ENCODE measurements at regions not wholly inside any gene's neighbourhood (a gene's known extent, or its start where the extent isn't known, plus 50 kb on each side); places are given as distances from the start of the nearest gene placed in this dataset.
"Not testable (repeated sequence)": the region's sequence is repeated elsewhere in the genome, so short reads cannot be mapped to it uniquely, and the experiment has no call there.

DNA sequence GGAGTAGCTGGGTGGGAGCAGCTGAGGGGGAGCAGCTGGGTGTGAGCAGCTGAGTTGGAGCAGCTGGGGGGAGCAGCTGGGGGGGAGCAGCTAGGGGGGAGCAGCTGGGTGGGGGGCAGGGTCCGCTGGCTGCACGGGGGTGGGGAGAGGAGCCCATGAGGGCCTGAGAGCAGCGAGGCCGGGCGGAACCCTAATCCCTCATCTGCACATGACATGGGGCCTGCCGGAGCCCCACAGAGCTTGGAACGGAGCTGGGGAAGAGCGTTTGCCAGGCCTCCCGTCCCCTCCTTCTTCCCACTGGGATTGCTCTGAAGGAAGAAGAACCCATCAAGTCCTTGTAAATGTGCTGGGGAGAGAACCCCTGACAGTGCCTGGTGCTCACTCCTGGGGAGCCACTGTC is 83.2 kb upstream of the LPCAT1 start:
- not testable (repeated sequence) for H3K27ac ChIP-seq

DNA sequence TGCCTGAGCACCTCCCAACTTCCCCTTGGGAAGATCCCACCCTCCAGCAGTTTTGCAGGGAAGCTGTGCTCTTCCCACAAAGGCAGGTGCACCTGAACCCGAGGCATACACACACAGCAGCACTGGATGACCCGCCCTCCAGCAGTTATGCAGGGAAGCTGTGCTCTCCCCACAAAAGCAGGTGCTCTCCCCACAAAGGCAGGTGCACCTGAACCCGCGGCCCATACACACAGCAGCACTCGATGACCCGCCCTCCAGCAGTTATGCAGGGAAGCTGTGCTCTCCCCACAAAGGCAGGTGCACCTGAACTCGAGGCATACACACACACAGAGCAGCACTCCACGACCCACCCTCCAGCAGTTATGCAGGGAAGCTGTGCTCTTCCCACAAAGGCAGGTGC is 80.2 kb upstream of the LPCAT1 start:
- H3K27ac ChIP-seq: not testable (repeated sequence)

DNA sequence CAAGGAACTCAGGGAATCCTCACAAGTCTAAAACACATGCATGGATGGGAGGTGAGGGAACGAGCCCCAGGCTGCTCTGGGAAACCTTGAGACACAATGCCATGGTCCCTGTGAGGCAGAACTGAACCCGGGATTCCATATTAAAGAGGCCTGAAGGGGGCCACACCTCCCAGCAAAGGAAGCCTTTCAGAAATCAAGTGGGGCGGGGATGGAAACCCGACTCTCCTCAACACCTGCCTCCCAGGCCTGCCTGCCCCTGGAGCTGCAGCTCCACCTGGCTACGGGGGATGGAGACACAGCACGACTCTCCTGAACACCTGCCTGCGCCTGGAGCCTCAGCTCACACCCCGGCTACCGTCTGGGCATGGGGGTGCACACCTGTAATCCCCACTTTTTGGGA is 77.8 kb upstream of the LPCAT1 start:
- TF ChIP-seq, protein P1, sequence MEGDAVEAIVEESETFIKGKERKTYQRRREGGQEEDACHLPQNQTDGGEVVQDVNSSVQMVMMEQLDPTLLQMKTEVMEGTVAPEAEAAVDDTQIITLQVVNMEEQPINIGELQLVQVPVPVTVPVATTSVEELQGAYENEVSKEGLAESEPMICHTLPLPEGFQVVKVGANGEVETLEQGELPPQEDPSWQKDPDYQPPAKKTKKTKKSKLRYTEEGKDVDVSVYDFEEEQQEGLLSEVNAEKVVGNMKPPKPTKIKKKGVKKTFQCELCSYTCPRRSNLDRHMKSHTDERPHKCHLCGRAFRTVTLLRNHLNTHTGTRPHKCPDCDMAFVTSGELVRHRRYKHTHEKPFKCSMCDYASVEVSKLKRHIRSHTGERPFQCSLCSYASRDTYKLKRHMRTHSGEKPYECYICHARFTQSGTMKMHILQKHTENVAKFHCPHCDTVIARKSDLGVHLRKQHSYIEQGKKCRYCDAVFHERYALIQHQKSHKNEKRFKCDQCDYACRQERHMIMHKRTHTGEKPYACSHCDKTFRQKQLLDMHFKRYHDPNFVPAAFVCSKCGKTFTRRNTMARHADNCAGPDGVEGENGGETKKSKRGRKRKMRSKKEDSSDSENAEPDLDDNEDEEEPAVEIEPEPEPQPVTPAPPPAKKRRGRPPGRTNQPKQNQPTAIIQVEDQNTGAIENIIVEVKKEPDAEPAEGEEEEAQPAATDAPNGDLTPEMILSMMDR (conservative IDR thresholded peaks at IDR 0.05): peak; percentile 46
- not testable (repeated sequence) for H3K27ac ChIP-seq

DNA sequence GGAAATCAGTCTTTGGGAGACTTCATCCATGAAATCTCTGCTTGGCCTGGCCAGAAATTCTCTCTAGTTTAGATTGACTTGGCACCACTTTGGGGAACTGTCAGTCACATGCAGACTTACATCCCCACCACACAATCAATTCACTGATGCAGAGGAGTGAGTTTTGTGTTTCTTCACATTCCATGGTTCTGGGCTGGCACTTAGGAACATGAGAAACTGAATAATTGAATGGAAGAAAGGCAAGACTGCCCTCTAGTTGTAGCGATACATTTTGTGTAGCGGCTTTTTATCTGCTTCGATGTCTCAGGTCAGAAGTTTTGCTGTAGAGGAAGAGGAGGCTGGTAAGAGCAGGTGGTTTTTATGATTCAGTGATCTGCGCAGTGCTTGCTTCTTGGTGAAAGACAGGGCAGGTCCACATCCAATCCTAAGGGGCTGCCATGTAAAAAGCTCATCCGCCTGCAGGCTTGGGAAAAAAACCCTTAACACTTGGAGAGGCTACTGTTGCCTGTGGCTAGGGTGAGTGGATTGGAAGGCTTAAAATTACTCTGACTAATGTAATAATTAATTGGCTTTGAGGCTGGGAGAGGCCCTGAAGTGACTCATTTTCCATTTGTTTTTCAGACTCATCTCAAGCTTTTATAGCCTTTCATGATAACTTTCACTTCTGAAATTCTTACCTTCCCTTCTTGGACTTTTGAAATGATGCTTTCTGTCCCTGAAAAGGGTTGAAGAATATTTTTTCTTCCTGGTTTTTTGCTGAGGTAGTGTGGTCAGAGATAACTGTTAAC is 75.4 kb upstream of the LPCAT1 start:
- not testable (repeated sequence) for H3K27ac ChIP-seq

DNA sequence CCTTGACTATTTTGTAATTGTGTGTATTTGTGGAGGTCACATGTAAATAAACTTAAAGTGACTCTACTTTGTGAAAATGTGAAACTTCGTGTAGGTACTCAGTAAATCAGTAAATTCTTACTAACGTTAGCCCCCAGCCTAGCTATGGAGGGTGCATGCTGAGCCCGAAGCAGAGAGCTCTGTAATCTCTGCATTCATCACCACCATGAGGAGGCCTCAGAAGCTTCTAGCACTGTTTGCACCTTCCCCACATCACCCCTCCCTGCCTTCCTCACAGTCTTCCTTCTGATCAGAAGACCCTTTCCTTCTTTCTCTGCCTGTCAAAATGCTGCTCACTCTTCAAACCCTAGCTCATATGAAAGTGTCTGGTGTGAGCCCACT is 73.3 kb upstream of the LPCAT1 start:
- H3K27ac ChIP-seq: not testable (repeated sequence)

DNA sequence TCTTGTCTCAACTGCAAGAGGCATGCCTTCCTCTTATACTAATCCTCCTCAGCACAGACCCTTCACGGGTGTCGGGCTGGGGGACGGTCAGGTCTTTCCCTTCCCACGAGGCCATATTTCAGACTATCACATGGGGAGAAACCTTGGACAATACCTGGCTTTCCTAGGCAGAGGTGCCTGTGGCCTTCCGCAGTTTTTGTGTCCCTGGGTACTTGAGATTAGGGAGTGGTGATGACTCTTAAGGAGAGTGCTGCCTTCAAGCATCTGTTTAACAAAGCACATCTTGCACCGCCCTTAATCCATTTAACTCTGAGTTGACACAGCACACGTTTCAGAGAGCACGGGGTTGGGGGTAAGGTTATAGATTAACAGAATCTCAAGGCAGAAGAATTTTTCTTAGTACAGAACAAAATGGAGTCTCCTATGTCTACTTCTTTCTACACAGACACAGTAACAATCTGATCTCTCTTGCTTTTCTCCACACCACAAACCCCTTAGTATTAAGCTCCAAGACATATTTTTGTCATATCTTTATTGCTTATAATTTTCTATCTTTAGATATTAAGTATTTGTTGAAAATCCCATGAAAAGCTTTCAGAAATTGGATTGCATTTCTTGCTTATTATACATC is 72.8 kb upstream of the LPCAT1 start:
- H3K27ac ChIP-seq: not testable (repeated sequence)

DNA sequence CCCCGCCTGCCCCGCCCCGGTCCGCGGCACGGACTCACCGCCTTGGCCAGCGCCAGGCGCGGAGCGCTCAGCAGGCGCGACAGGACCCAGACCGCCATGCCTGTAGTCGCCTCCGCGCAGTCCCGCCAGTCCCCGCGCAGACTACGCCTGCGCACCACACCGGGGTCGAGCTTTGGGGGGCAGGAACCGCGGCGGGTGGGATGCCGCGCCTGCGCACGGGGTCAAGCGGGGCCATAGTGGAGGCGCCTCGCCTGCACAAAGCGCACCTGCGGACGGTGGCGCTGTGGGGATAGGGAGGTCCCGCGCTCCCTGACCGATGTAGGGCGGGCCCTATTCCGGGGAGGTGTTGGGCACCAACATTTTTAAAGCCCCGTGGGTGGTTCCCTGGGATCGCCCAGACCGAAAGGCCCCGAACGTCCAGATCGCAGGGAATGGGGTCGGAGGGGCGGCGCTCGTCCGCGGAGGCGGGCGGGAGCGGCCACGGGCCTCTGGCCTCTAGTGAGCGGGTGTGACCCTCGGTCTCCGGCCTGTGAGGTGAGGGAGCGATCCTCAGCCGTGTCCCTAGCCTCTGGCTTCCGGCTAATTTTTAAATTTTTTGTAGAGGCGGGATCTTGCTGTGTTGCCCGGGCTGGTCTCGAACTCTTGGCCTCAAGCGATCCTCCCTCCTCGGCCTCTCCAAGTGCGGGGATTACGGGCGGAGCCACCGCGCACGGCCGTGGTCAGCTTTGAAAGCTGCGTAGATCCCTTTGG is 70.8 kb upstream of the LPCAT1 start:
- TF ChIP-seq, protein P1 (conservative IDR thresholded peaks at IDR 0.05): peak; percentile 57
- TF ChIP-seq ZFX (IDR thresholded peaks at IDR 0.05): no peak
- no peak overlapping the region; the same call in 1 of the 2 replicates for H3K27ac ChIP-seq

DNA sequence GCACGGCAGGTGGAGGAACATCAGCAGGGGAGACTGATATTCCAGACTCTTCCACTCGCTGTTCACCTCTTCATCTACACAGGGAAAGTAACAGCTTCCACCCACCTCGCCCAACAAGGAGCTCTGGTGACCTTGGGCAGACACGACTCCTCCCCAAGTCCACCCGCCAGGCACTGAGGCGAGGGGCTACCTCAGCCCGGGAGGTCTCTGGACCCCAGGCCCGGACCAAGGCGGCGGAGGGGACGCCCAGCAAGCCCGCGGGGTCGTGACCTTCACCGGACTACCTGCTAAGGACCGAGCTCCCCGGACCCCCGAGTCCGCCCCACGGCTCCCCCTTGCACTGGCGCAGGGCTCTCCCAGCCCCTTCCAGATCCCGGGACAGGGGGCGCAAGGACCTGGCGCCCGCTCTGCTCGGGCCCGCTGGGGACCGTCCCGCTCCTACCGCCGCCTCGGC is 70.2 kb upstream of the LPCAT1 start:
- TF ChIP-seq, protein P1 (conservative IDR thresholded peaks at IDR 0.05): no peak
- TF ChIP-seq ZFX (IDR thresholded peaks at IDR 0.05): no peak
- H3K27ac ChIP-seq: no peak overlapping the region; the same call in 1 of the 2 replicates

DNA sequence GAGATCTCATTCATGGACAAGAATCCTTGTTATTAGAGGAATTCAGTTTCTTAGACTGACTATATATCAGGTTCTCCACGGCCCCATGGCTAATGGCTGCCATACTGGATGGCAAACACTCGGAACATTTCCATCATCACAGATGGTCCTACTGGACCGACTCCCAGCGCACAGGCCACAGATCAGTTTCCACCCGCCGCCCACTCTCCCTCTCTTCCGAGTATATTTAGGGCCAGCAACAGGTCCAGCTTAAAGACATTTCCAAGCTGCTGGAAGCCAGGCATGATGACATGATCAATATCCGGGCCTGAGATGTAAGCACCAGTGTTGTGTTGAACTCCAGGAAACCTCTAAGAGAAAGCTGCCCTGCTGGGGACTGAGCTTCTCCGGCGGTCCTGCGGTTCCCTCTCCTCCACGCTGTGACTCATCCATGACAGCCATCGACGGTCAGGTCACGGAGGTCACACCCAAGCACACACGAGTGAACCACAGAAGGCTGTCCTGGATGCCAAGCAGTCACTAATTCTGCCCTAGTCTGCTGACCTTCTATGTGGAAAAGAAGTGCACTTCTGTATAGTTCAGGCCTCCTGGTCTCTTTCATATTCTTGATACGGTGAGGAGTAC is 64.4 kb upstream of the LPCAT1 start:
- H3K27ac ChIP-seq: not testable (repeated sequence)

DNA sequence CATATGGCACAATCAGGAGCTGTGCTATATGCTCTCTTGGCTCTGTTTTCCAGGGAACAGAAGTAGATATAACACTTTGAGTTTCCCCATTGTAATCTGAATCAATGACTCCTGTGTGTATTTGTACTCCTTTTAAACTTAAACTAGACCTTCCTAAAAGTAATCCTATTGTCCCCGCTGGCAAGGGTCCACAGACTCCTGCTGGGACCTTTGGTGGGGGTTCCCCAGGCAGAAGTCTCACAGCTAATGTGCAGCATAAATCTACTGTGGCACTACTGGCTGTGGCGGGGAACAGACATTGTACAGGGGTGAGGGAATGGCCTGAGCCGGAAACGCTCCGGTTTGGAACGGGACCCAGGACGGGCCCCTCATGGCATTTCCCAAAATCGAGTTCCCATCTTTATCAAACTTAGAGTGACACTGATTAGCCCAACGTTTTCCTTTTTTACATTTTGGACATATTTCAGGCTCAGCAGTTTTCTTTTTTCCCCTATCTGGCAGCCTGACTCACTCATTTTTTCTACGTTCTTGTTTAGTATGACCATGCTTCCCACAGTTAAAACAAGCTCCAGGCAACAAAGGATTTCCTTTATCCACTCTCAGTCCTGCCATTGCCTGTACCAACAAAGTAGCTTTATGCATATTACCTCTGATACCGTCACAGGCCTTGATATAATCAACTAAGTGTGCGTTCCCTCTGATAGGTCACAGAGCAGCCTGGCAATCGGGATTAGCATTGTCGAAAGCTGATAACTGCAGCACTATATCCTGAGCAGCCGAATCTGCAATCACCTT is 59.5 kb upstream of the LPCAT1 start:
- H3K27ac ChIP-seq: not testable (repeated sequence)

DNA sequence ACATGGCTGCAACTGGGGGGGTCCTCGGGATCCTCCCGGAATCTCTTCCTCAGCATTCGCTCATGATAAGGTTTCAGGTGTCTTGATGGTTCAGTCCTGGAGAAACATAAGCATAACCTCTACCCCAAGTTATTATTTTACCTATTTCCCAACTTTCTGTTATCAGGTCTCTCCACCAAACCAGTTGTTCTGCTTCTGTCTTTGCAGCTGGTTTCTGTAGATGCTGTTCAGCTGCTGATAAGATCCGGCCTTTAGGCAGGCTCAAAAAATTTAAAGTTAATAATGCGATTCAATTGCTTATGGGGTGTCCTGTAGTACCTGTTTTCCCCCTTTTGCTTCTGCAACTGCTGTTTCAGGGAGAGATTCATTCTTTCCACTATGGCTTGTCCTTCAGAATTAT is 55.6 kb upstream of the LPCAT1 start:
- H3K27ac ChIP-seq: not testable (repeated sequence)

DNA sequence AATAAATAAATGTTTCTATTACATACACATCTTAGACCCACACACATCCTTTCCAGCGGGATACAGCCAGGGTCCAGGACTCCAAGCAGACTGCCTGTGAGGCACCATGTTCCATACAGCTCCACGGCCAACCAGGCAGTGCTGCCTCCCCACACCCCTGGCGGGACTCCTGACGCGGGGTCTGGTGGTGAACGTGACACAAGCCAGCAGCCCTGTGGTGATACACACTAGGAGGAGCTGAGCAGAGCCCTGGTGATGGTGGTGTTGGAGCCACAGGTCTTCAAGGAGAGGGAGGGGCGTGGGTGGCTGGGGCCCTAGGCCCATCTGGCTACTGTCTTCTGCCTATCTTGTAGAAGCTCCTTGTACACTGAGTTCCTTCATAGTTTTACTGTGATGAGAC is 53.1 kb upstream of the LPCAT1 start:
- H3K27ac ChIP-seq: not testable (repeated sequence)

DNA sequence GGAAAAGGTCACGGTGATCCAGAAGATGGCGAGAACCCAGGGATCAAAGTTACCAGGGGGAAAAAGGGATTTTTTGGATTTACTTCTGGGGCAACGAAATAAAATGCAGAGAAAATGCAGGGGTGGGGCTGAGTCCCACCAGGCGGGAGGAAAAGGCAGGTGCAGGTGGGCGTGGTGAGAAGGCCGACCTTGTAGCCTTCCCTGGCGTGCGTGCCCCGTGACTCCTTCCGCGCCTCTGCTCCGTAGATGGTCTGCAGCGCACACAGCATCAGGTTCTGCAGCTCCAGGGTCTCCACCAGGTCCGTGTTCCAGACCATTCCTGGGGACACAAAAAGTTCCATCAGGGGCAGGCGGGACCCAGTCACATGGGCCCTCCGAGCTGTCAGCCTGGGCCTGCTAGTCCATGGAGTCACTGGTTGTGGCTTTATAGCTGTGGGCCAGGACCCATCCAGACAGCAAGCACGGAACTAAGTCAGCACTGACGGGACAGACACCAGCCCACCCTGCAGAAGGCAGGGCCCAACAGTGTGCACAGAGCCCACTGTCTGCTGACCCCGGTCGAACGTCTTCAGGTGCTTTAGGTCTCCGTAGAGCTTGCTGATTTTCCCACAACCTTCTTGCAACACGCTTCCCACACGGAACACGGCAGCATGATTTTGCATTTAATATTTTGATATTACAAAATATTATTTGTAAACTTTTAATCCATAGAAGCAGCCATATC is 52.4 kb upstream of the LPCAT1 start:
- H3K27ac ChIP-seq: not testable (repeated sequence)

DNA sequence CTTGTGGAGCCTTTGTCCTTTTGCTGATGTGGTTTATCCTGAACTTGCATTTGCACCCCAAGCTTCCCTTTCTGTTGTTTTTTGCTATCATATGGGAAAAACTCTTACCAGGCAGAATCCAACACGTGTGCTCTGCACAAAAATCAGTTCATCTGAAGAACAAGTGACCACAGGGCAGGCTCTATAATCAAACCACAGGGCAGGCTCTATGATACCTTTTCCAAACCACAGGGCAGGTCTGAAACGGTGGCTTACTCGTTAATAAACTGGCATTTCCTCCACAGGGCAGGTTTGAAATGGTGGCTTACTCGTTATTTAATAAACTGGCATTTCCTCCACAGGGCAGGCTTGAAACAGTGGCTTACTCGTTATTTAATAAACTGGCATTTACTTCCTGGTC is 51.7 kb upstream of the LPCAT1 start:
- H3K27ac ChIP-seq: not testable (repeated sequence)

DNA sequence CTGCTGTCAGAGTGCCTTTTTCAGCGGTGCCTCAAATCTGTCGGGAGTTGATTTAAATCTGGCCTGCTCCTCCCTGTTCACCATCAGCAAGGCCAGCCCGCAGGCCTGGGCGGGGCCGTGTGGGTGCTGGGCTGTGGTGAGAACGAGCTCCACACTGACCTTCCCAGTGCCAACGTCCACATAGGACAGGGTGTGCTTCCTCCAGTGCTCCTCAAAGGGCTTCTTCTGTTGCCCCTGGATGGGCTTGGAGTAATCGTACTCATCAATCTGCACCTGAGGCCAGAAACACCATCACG is 50.2 kb upstream of the LPCAT1 start:
- not testable (repeated sequence) for H3K27ac ChIP-seq
